GM12878 (cell line): ENCODE measurements at regions not wholly inside any gene's neighbourhood (a gene's known extent, or its start where the extent isn't known, plus 50 kb on each side); places are given as distances from the start of the nearest gene placed in this dataset.

Experiments used
- ATAC-seq: fragments of 200-7000 bp; cut with Tn5 transposase; 3 replicates; pipeline ENCODE4 v1.9.1; 2020; ENCODE audit warnings: mild to moderate bottlenecking, moderate library complexity
- BruUV-seq: library from RNA; stranded (reverse); fragments of 400-500 nt; replicated peaks from 2 replicates; lab custom pipeline; 2021; lab: Mats Ljungman, UMichigan
- CTCF ChIA-PET: fragments of 300-600 bp; sonication (Branson Sonifier 250); formaldehyde crosslinking; extraction: SDS; loops from one replicate; lab custom pipeline; 2021; ENCODE audit warnings: inconsistent platforms; lab: Yijun Ruan, JAX
- POLR2A ChIA-PET: fragments of 350-600 bp; formaldehyde crosslinking; extraction: SDS; loops from one replicate; lab custom pipeline; 2021; ENCODE audit warnings: inconsistent platforms; lab: Charles Lee
- RAD21 ChIA-PET: fragments of 300-600 bp; sonication (Branson Sonifier 250); formaldehyde crosslinking; loops from one replicate; lab custom pipeline; 2023; ENCODE audit warnings: antibody characterized with exemption; ENCODE audit not compliant: unreplicated experiment; lab: Charles Lee
- SMC1A ChIA-PET: fragments of 300-600 bp; sonication (Branson Sonifier 250); formaldehyde crosslinking; loops from one replicate; lab custom pipeline; 2023; ENCODE audit not compliant: unreplicated experiment, uncharacterized antibody; lab: Charles Lee
- DNase-seq: peaks from one replicate; pipeline ENCODE4 v3.0.0-alpha.2; 2011; ENCODE audit warnings: low read depth, low spot score
- FAIRE-seq: peaks from 3 replicates; lab custom pipeline; 2011; peaks lifted over from hg19 to GRCh38; lab: Jason Lieb, UNC
- H2AFZ ChIP-seq: 2 replicates; pipeline ENCODE4 v1.6.0; 2011; ENCODE audit warnings: low read depth, low read length, control low read depth; ENCODE audit not compliant: control insufficient read depth
- H3K27ac ChIP-seq: 2 replicates; pipeline ENCODE4 v1.5.1; 2011; ENCODE audit warnings: control low read depth; ENCODE audit not compliant: control insufficient read depth, insufficient read depth
- H3K27me3 ChIP-seq, 2 experiments: replicated peaks in 1 of 2; 2 replicates each; pipeline versions ENCODE4 v1.6.0 to v1.6.1; 2011; ENCODE audit warnings: low read length in 1 of 2; ENCODE audit not compliant: control insufficient read depth in 2 of 2, insufficient read depth in 2 of 2
- H3K36me3 ChIP-seq, 2 experiments: 2 replicates each; pipeline ENCODE4 v1.5.1; 2011; ENCODE audit warnings: low read length in 1 of 2; ENCODE audit not compliant: control insufficient read depth in 2 of 2, insufficient read depth in 2 of 2
- H3K4me1 ChIP-seq: 2 replicates; pipeline ENCODE4 v1.6.1; 2011; ENCODE audit warnings: mild to moderate bottlenecking, low read length, moderate library complexity, mixed read lengths; ENCODE audit not compliant: control insufficient read depth, insufficient read depth
- H3K4me2 ChIP-seq: 2 replicates; pipeline ENCODE4 v1.6.0; 2011; ENCODE audit warnings: control low read depth; ENCODE audit not compliant: control insufficient read depth, insufficient read depth
- H3K4me3 ChIP-seq: fragments of 200-600 bp; sonication (generic); 2 replicates; pipeline ENCODE4 v1.5.1; 2016
- H3K79me2 ChIP-seq: 2 replicates; pipeline ENCODE4 v1.6.0; 2011; ENCODE audit warnings: low read length; ENCODE audit not compliant: control insufficient read depth, insufficient read depth
- H3K9ac ChIP-seq: 2 replicates; pipeline ENCODE4 v1.8.0; 2011; ENCODE audit warnings: low read length, control low read depth, mixed read lengths; ENCODE audit not compliant: control insufficient read depth, insufficient read depth
- H3K9me3 ChIP-seq: replicated peaks from 3 replicates; pipeline ENCODE4 v1.5.1; 2011; ENCODE audit warnings: mild to moderate bottlenecking, low read length; ENCODE audit not compliant: control insufficient read depth, insufficient read depth
- H4K20me1 ChIP-seq: 2 replicates; pipeline ENCODE4 v1.6.0; 2011; ENCODE audit not compliant: control insufficient read depth, insufficient read depth
- BACH1 ChIP-seq: fragments of 450-650 bp; IDR thresholded peaks from 2 replicates; pipeline ENCODE4 v1.6.1; 2017; ENCODE audit warnings: mild to moderate bottlenecking, borderline replicate concordance
- BCL3 ChIP-seq: IDR thresholded peaks from 2 replicates; pipeline ENCODE4 v1.6.1; 2011; ENCODE audit warnings: borderline replicate concordance, low read depth, mild to moderate bottlenecking, moderate library complexity, low read length; ENCODE audit not compliant: insufficient read depth, poor library complexity, severe bottlenecking
- ELK1 ChIP-seq: IDR thresholded peaks from 2 replicates; pipeline ENCODE4 v1.6.1; 2012; ENCODE audit warnings: low read depth, low read length, improper control_type of control experiment
- HDGF ChIP-seq: fragments of 450-650 bp; IDR thresholded peaks from 2 replicates; pipeline ENCODE4 v1.6.1; 2016; ENCODE audit warnings: antibody characterized with exemption
- MLLT1 ChIP-seq: fragments of 450-650 bp; IDR thresholded peaks from 2 replicates; pipeline ENCODE4 v1.6.1; 2016; ENCODE audit warnings: mild to moderate bottlenecking
- RELB ChIP-seq: fragments of 450-650 bp; IDR thresholded peaks from 2 replicates; pipeline ENCODE4 v1.6.1; 2017; ENCODE audit warnings: low read depth, mild to moderate bottlenecking, moderate library complexity
- TCF12 ChIP-seq: IDR thresholded peaks from 2 replicates; pipeline ENCODE4 v1.6.1; 2011; ENCODE audit warnings: low read depth, mild to moderate bottlenecking, low read length
- ZBTB4 ChIP-seq: fragments of 450-650 bp; formaldehyde crosslinking; IDR thresholded peaks from 2 replicates; pipeline ENCODE4 v1.4.0; 2022; ENCODE audit warnings: mild to moderate bottlenecking, moderate library complexity
- ZSCAN29 ChIP-seq: fragments of 450-650 bp; IDR thresholded peaks from 2 replicates; pipeline ENCODE4 v1.6.1; 2017; ENCODE audit warnings: mild to moderate bottlenecking, moderate library complexity
- WGBS: methylation state at CpG from one replicate; pipeline ENCODE4 v1.1.6; 2016; ENCODE audit warnings: low lambda C conversion rate; ENCODE audit not compliant: insufficient replicate concordance, insufficient coverage; ENCODE audit errors: missing lambda C conversion rate; 5-methylcytosine and 5-hydroxymethylcytosine counted together
- in situ Hi-C: fragments of 300-500 bp; cut with MboI; formaldehyde crosslinking; loops from 9 replicates; pipeline ENCODE4 v1.14.3; 2018; ENCODE audit warnings: mixed read lengths
- intact Hi-C: fragments of 100-400 bp; cut with micrococcal nuclease; formaldehyde crosslinking; loops from one replicate; pipeline ENCODE4 v1.14.2; 2022; ENCODE audit not compliant: unreplicated experiment

GRCh38 chr14:54085232-54085761 lies 128.7 kb upstream of the BMP4 start:
- H3K4me3 ChIP-seq: no peak overlapping the region
- RAD21 ChIA-PET: no interaction called here
- no peaks in the 10 kb centered on the region for H3K4me1 ChIP-seq
- no peaks in the 10 kb centered on the region for H3K36me3 ChIP-seq
- DNase-seq (no peak), ATAC-seq (no peak), FAIRE-seq (no peak)
- no peak overlapping the region for H2AFZ ChIP-seq
- in situ Hi-C loops: no loop called here
- no peak for TF ChIP-seq BCL3
- no peak for TF ChIP-seq HDGF
- H3K79me2 ChIP-seq: no peaks in the 10 kb centered on the region
- no peak overlapping the region for H3K4me2 ChIP-seq
- H3K9me3 ChIP-seq: no peaks in the 10 kb centered on the region
- no peaks in the 10 kb centered on the region for H4K20me1 ChIP-seq
- no TSS peak for BruUV-seq
- POLR2A ChIA-PET: no interaction called here
- H3K9ac ChIP-seq: no peak overlapping the region
- SMC1A ChIA-PET: no interaction called here
- no peak overlapping the region for H3K27ac ChIP-seq
- no peaks in the 10 kb centered on the region for H3K27me3 ChIP-seq
- CTCF ChIA-PET: no interaction called here
- intact Hi-C loops: no loop called here

- H3K27me3 ChIP-seq: no peaks in the 10 kb centered on the region
- H3K4me2 ChIP-seq: no peak overlapping the region
- no peak for FAIRE-seq
- H4K20me1 ChIP-seq: no peaks in the 10 kb centered on the region
- no peaks in the 10 kb centered on the region for H3K79me2 ChIP-seq
- ATAC-seq: no peak
- POLR2A ChIA-PET: no interaction called here
- no peaks in the 10 kb centered on the region for H3K4me1 ChIP-seq
- SMC1A ChIA-PET: no interaction called here
- CTCF ChIA-PET: no interaction called here
- H3K9me3 ChIP-seq: no peaks in the 10 kb centered on the region
- DNase-seq: no peak
- H2AFZ ChIP-seq: no peak overlapping the region
- RAD21 ChIA-PET: no interaction called here
- intact Hi-C loops: no loop called here
- no peak overlapping the region for H3K9ac ChIP-seq
- BruUV-seq: no TSS peak
- H3K36me3 ChIP-seq: no peaks in the 10 kb centered on the region
- in situ Hi-C loops: no loop called here
- no peak overlapping the region for H3K27ac ChIP-seq
- no peak overlapping the region for H3K4me3 ChIP-seq
- 51% methylated on average over 4 of the region's 4 CpGs for WGBS
- TF ChIP-seq ELK1 (no peak), MLLT1 (no peak), ZBTB4 (no peak), ZSCAN29 (no peak), RELB (no peak), TCF12 (no peak), BACH1 (no peak)
Measured at GRCh38 chr14:54085841-54086240, 129.2 kb upstream of the BMP4 start.
